GM12892 (cell line): ENCODE measurements at regions not wholly inside any gene's neighbourhood (a gene's known extent, or its start where the extent isn't known, plus 50 kb on each side); places are given as distances from the start of the nearest gene placed in this dataset.

Source experiments
- POLR2A ChIP-seq: IDR thresholded peaks from 2 replicates; pipeline ENCODE4 v1.6.1; 2011; ENCODE audit warnings: low read depth, low read length, control low read depth
- POLR2AphosphoS5 ChIP-seq: IDR thresholded peaks from 2 replicates; pipeline ENCODE4 v1.6.1; 2011; ENCODE audit warnings: low read depth, low read length, control low read depth

GRCh38 chr13:42466609-42467008 lies 107.3 kb upstream of the TNFSF11 start:
- TF ChIP-seq POLR2AphosphoS5 (no peak), POLR2A (no peak)
